ENCODE measurements at regions not wholly inside any gene's neighbourhood (a gene's known extent, or its start where the extent isn't known, plus 50 kb on each side); places are given as distances from the start of the nearest gene placed in this dataset.

DNA sequence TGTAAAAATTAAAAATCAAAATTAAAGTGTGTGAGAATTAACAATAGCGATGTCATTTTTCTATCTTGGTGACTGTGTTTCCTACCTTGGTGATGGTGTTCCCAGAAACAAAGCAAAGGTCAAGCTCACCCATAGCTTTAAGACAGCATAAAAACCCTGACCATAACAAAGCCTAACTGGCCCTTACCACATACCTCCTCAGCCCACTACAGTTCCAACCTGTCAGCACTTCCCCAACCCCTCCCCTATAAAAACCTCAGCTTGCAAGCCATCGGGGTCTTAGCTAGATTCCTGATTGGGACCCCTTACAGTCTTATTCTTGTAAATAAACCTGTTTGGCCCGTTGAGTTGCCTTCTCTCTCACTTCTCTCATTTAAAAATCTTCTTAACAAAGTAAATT lies 484.4 kb upstream of the PCDH20 start:
- no peak for TF ChIP-seq EGR1 (IDR thresholded peaks at IDR 0.05)
- TF ChIP-seq NFIC (IDR thresholded peaks at IDR 0.05), result no peak
- TF ChIP-seq TAF1 (IDR thresholded peaks at IDR 0.05; ENCODE audit: low read depth), result no peak
- TF ChIP-seq, protein P1, sequence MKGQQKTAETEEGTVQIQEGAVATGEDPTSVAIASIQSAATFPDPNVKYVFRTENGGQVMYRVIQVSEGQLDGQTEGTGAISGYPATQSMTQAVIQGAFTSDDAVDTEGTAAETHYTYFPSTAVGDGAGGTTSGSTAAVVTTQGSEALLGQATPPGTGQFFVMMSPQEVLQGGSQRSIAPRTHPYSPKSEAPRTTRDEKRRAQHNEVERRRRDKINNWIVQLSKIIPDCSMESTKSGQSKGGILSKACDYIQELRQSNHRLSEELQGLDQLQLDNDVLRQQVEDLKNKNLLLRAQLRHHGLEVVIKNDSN (IDR thresholded peaks at IDR 0.05), result no peak
- no peak for TF ChIP-seq CREB1 (IDR thresholded peaks at IDR 0.05; ENCODE audit: low read depth)
- no peak for TF ChIP-seq ZBTB7A (IDR thresholded peaks at IDR 0.05; ENCODE audit: low read depth)
- TF ChIP-seq CEBPB (IDR thresholded peaks at IDR 0.05), result no peak

DNA sequence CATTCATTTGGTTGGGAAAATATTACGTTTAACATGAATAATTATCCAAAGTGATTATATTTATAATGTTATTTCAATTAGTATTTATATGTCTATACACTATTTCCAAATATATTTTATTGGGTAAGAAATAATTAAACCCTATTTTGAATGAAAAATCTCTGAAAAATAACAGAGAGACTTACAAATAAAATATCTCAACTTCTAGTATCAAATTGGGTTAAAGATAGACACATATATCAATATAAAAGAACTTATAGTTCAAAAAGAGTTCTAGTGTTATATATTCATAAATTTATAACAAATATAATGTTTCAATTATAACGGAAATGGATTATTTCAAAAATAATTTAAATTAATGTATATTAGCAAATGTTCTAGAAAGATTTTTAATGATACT lies 482.6 kb upstream of the PCDH20 start:
- no peak for TF ChIP-seq TEAD4 (IDR thresholded peaks at IDR 0.05)
- TF ChIP-seq TCF12 (IDR thresholded peaks at IDR 0.05; ENCODE audit: low read depth), result no peak
- TF ChIP-seq EP300 (IDR thresholded peaks at IDR 0.05; ENCODE audit: borderline replicate concordance), result no peak
- TF ChIP-seq, protein P2, sequence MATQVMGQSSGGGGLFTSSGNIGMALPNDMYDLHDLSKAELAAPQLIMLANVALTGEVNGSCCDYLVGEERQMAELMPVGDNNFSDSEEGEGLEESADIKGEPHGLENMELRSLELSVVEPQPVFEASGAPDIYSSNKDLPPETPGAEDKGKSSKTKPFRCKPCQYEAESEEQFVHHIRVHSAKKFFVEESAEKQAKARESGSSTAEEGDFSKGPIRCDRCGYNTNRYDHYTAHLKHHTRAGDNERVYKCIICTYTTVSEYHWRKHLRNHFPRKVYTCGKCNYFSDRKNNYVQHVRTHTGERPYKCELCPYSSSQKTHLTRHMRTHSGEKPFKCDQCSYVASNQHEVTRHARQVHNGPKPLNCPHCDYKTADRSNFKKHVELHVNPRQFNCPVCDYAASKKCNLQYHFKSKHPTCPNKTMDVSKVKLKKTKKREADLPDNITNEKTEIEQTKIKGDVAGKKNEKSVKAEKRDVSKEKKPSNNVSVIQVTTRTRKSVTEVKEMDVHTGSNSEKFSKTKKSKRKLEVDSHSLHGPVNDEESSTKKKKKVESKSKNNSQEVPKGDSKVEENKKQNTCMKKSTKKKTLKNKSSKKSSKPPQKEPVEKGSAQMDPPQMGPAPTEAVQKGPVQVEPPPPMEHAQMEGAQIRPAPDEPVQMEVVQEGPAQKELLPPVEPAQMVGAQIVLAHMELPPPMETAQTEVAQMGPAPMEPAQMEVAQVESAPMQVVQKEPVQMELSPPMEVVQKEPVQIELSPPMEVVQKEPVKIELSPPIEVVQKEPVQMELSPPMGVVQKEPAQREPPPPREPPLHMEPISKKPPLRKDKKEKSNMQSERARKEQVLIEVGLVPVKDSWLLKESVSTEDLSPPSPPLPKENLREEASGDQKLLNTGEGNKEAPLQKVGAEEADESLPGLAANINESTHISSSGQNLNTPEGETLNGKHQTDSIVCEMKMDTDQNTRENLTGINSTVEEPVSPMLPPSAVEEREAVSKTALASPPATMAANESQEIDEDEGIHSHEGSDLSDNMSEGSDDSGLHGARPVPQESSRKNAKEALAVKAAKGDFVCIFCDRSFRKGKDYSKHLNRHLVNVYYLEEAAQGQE (IDR thresholded peaks at IDR 0.05; ENCODE audit: low read depth), result no peak
- TF ChIP-seq, protein P3, sequence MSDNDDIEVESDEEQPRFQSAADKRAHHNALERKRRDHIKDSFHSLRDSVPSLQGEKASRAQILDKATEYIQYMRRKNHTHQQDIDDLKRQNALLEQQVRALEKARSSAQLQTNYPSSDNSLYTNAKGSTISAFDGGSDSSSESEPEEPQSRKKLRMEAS (IDR thresholded peaks at IDR 0.05), result no peak
- no peak for TF ChIP-seq RAD21 (IDR thresholded peaks at IDR 0.05; ENCODE audit: low read depth)
- no peak for TF ChIP-seq NFIC (IDR thresholded peaks at IDR 0.05)

DNA sequence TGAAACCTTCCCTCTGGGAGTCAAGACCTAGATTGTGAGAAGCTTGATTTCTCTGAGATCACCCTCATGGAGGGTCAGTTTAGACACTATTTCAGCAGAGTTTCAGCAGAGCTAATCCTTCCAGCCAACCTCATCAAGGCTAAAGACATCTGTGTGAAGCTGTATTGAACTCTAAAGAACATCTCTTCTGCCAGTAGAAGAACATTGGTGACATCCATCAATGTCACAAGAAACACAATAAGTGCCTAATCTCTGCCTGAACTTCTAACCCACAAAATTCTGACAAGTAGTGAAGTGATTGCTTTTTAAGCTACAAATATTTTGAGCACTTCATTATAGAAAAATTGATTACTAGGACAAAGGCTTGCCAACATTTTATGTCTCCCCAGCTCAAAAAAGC lies 475.8 kb upstream of the PCDH20 start:
- TF ChIP-seq, protein P2 (IDR thresholded peaks at IDR 0.05; ENCODE audit: low read depth), result no peak
- TF ChIP-seq RAD21 (IDR thresholded peaks at IDR 0.05; ENCODE audit: low read depth) (no peak), NFIC (IDR thresholded peaks at IDR 0.05) (no peak), FOXM1 (IDR thresholded peaks at IDR 0.05; ENCODE audit: borderline replicate concordance, low read depth) (no peak), EGR1 (IDR thresholded peaks at IDR 0.05) (no peak), TAF1 (IDR thresholded peaks at IDR 0.05; ENCODE audit: low read depth) (no peak), EP300 (IDR thresholded peaks at IDR 0.05; ENCODE audit: borderline replicate concordance) (no peak), TCF12 (IDR thresholded peaks at IDR 0.05; ENCODE audit: low read depth) (no peak), CREB1 (IDR thresholded peaks at IDR 0.05; ENCODE audit: low read depth) (no peak), CEBPB (IDR thresholded peaks at IDR 0.05) (no peak), YY1 (IDR thresholded peaks at IDR 0.05; ENCODE audit: low read depth) (no peak), TEAD4 (IDR thresholded peaks at IDR 0.05) (no peak), ZBTB7A (IDR thresholded peaks at IDR 0.05; ENCODE audit: low read depth) (no peak)
- TF ChIP-seq, protein P1 (IDR thresholded peaks at IDR 0.05), result no peak
- TF ChIP-seq, protein P3 (IDR thresholded peaks at IDR 0.05), result no peak

DNA sequence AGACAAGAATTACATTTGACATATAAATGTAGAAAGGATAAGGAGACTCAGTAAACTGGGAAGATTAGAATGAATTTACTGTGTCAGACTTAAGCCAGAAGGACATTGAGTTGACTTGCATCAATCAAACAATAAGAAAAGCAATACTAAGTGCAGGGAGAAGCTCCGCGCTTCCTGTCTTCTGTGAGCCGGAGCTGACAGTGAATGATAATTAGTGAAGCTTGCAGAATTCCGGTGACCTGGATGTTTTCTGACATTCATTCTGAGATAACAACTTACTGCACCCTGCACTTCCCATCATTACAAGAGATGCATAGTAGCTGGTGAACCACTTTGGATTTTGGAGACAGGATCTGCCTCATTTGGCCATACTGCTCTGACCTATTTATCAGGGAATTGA lies 469.2 kb upstream of the PCDH20 start:
- TF ChIP-seq CEBPB (IDR thresholded peaks at IDR 0.05) (no peak), EP300 (IDR thresholded peaks at IDR 0.05; ENCODE audit: borderline replicate concordance) (no peak), ZBTB7A (IDR thresholded peaks at IDR 0.05; ENCODE audit: low read depth) (no peak), RAD21 (IDR thresholded peaks at IDR 0.05; ENCODE audit: low read depth) (no peak), NFIC (IDR thresholded peaks at IDR 0.05) (no peak), YY1 (IDR thresholded peaks at IDR 0.05; ENCODE audit: low read depth) (no peak), CREB1 (IDR thresholded peaks at IDR 0.05; ENCODE audit: low read depth) (no peak)
- TF ChIP-seq, protein P3 (IDR thresholded peaks at IDR 0.05), result no peak
- TF ChIP-seq, protein P1 (IDR thresholded peaks at IDR 0.05), result no peak

DNA sequence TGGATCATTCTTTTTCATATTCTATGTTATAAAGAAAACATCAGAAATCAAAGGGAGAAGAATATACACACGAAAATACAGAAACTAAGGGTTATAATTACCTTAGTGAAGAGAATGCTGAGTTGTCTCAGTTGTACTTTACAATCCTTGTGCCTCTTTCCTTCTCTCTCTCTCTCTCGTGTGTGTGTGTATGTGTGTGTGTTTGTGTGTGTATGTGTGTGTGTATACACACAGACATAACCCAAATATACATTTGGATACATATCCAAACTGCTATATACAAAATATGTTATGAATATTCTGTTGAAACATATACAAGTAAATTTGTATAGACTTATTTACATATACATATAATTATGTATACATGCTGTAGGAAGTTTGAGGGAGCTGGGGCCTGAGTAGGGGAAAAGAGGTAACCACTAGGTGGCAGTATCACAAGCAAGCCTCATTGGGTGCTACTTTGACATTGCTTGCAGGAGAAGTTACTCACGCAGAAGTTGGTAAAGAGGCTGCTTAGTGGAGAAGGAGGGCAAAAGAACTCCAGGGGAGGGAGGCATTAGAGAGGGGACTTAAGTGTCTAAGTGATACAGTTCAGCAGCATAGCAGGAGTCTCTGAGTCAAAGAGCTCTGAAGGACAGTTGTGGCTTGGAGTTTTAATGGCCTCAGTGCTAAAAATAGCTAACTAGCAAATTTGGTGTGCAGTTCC lies 465.1 kb upstream of the PCDH20 start:
- TF ChIP-seq, protein P3 (IDR thresholded peaks at IDR 0.05), result no peak
- TF ChIP-seq RAD21 (IDR thresholded peaks at IDR 0.05; ENCODE audit: low read depth), result peak; percentile 47
